Activated B cell treated with CpG ODN at 0.5 μM for 24 hours (primary cell): ENCODE measurements at regions not wholly inside any gene's neighbourhood (a gene's known extent, or its start where the extent isn't known, plus 50 kb on each side); places are given as distances from the start of the nearest gene placed in this dataset.

Experiments
- ATAC-seq: fragments of 200-7000 bp; cut with Tn5 transposase; one replicate; pipeline ENCODE4 v1.10.0; 2021; ENCODE audit warnings: low read depth, mild to moderate bottlenecking, moderate library complexity
- CTCF ChIA-PET: fragments of 350-600 bp; sonication (Branson Sonifier 250); formaldehyde crosslinking; loops from one replicate; lab custom pipeline; 2021; ENCODE audit warnings: antibody characterized with exemption; lab: Charles Lee
- POLR2A ChIA-PET: fragments of 350-600 bp; sonication (Branson Sonifier 250); formaldehyde crosslinking; loops from one replicate; lab custom pipeline; 2021; ENCODE audit warnings: antibody characterized with exemption; lab: Charles Lee
- DNase-seq: peaks from one replicate; pipeline ENCODE4 v3.0.0; 2022
- H3K27ac Mint-ChIP-seq: one replicate; pipeline ENCODE4 v1.8.0; 2020; ENCODE audit warnings: mixed read lengths
- H3K27me3 Mint-ChIP-seq: one replicate; pipeline ENCODE4 v1.8.0; 2021; ENCODE audit warnings: mixed read lengths
- H3K36me3 Mint-ChIP-seq: one replicate; pipeline ENCODE4 v1.8.0; 2021; ENCODE audit warnings: low read depth, mixed read lengths
- H3K4me1 Mint-ChIP-seq: one replicate; pipeline ENCODE4 v1.8.0; 2021; ENCODE audit warnings: mixed read lengths
- H3K4me3 Mint-ChIP-seq: one replicate; pipeline ENCODE4 v1.8.0; 2020; ENCODE audit warnings: mild to moderate bottlenecking, mixed read lengths
- H3K9me3 Mint-ChIP-seq: one replicate; pipeline ENCODE4 v1.8.0; 2020; ENCODE audit warnings: mixed read lengths
- CTCF ChIP-seq: fragments of 200-600 bp; IDR thresholded peaks from one replicate; pipeline ENCODE4 v1.8.0; 2022; ENCODE audit warnings: antibody characterized with exemption, mild to moderate bottlenecking
- intact Hi-C: fragments of 100-400 bp; cut with micrococcal nuclease; formaldehyde crosslinking; loops from one replicate; pipeline ENCODE4 v1.15.1; 2024

- ChIA-PET POLR2A (no interaction called here), CTCF (no interaction called here)
- DNase-seq (no peak), ATAC-seq (no peak)
- Mint-ChIP-seq H3K4me3 (no peak overlapping the region), H3K4me1 (peaks cover 3% of the 10 kb centered on the region), H3K9me3 (no peaks in the 10 kb centered on the region), H3K27me3 (no peaks in the 10 kb centered on the region), H3K36me3 (no peaks in the 10 kb centered on the region), H3K27ac (no peak overlapping the region)
- no peak for TF ChIP-seq CTCF
- intact Hi-C loops: no loop called here
Observed at GRCh38 chrY:8638111-8638510, 699.2 kb upstream of the TSPY4 start.

GRCh38 chrY:8644926-8645325 is 692.3 kb upstream of the TSPY4 start:
- TF ChIP-seq CTCF: no peak
- no peaks in the 10 kb centered on the region for H3K4me1 Mint-ChIP-seq
- no peaks in the 10 kb centered on the region for H3K9me3 Mint-ChIP-seq
- ATAC-seq (no peak), DNase-seq (no peak)
- H3K4me3 Mint-ChIP-seq: no peak overlapping the region
- ChIA-PET CTCF (no interaction called here), POLR2A (no interaction called here)
- H3K36me3 Mint-ChIP-seq: no peaks in the 10 kb centered on the region
- no peaks in the 10 kb centered on the region for H3K27me3 Mint-ChIP-seq
- no peak overlapping the region for H3K27ac Mint-ChIP-seq
- intact Hi-C loops: no loop called here

GRCh38 chrY:8652445-8652844 is 684.8 kb upstream of the TSPY4 start:
- DNase-seq: no peak
- no peak for ATAC-seq
- H3K9me3 Mint-ChIP-seq: peaks cover 3% of the 10 kb centered on the region
- ChIA-PET CTCF (no interaction called here), POLR2A (no interaction called here)
- H3K4me1 Mint-ChIP-seq: no peaks in the 10 kb centered on the region
- H3K36me3 Mint-ChIP-seq: no peaks in the 10 kb centered on the region
- no peak for TF ChIP-seq CTCF
- intact Hi-C loops: no loop called here
- no peaks in the 10 kb centered on the region for H3K27me3 Mint-ChIP-seq
- H3K4me3 Mint-ChIP-seq: no peak overlapping the region
- no peak overlapping the region for H3K27ac Mint-ChIP-seq

GRCh38 chrY:8655017-8655416 is 682.2 kb upstream of the TSPY4 start:
- no peak overlapping the region for H3K4me3 Mint-ChIP-seq
- CTCF ChIA-PET: no interaction called here
- POLR2A ChIA-PET: no interaction called here
- ATAC-seq: no peak
- H3K27me3 Mint-ChIP-seq: no peaks in the 10 kb centered on the region
- H3K9me3 Mint-ChIP-seq: peaks cover 3% of the 10 kb centered on the region
- intact Hi-C loops: no loop called here
- no peaks in the 10 kb centered on the region for H3K36me3 Mint-ChIP-seq
- no peaks in the 10 kb centered on the region for H3K4me1 Mint-ChIP-seq
- TF ChIP-seq CTCF: no peak
- H3K27ac Mint-ChIP-seq: no peak overlapping the region
- DNase-seq: no peak

GRCh38 chrY:8656101-8656500 is 681.2 kb upstream of the TSPY4 start:
- intact Hi-C loops: no loop called here
- TF ChIP-seq CTCF: no peak
- H3K9me3 Mint-ChIP-seq: peaks cover 3% of the 10 kb centered on the region
- ChIA-PET POLR2A (no interaction called here), CTCF (no interaction called here)
- H3K36me3 Mint-ChIP-seq: no peaks in the 10 kb centered on the region
- DNase-seq: no peak
- H3K4me3 Mint-ChIP-seq: no peak overlapping the region
- no peak overlapping the region for H3K27ac Mint-ChIP-seq
- ATAC-seq: no peak
- no peaks in the 10 kb centered on the region for H3K4me1 Mint-ChIP-seq
- H3K27me3 Mint-ChIP-seq: no peaks in the 10 kb centered on the region
